B cell (primary cell): ENCODE measurements at regions not wholly inside any gene's neighbourhood (a gene's known extent, or its start where the extent isn't known, plus 50 kb on each side); places are given as distances from the start of the nearest gene placed in this dataset.
"Not testable (repeated sequence)": the region's sequence is repeated elsewhere in the genome, so short reads cannot be mapped to it uniquely, and the experiment has no call there.

Source experiments
- ATAC-seq: fragments of 200-7000 bp; cut with Tn5 transposase; one replicate; pipeline ENCODE4 v1.10.0; 2021; ENCODE audit warnings: low read depth, mild to moderate bottlenecking, moderate number of reproducible peaks, moderate library complexity
- CTCF ChIA-PET: fragments of 350-600 bp; sonication (Branson Sonifier 250); formaldehyde crosslinking; loops from one replicate; lab custom pipeline; 2021; ENCODE audit warnings: antibody characterized with exemption, inconsistent platforms; lab: Charles Lee
- POLR2A ChIA-PET: fragments of 350-600 bp; sonication (Branson Sonifier 250); formaldehyde crosslinking; loops from one replicate; lab custom pipeline; 2021; ENCODE audit warnings: antibody characterized with exemption; lab: Charles Lee
- DNase-seq: peaks from one replicate; pipeline ENCODE4 v3.0.0; 2013
- H2AFZ ChIP-seq: 2 replicates; pipeline ENCODE4 v1.6.1; 2012; ENCODE audit warnings: mild to moderate bottlenecking, low read depth, low read length; ENCODE audit not compliant: insufficient read depth, poor library complexity, severe bottlenecking
- H3K27ac ChIP-seq, 2 donors: 1 replicate in 1 of 2; 2 replicates in 1 of 2; pipeline ENCODE4 v1.5.1; 2012 to 2013; ENCODE audit warnings: low read length in 2 of 2, mild to moderate bottlenecking in 2 of 2, moderate library complexity in 1 of 2
- H3K27me3 ChIP-seq, 4 experiments: fragments of 200-600 bp in 1 of 4; sonication (generic) in 1 of 4; replicated peaks in 1 of 4; 1 replicate in 2 of 4; 2 replicates in 2 of 4; pipeline versions ENCODE4 v1.6.1 to v1.7.0; 2013 to 2016; ENCODE audit warnings: low read length in 3 of 4, mild to moderate bottlenecking in 2 of 4, mixed read lengths in 1 of 4, moderate library complexity in 1 of 4; ENCODE audit not compliant: insufficient read depth in 4 of 4, control insufficient read depth in 3 of 4; ENCODE audit errors: control extremely low read depth in 1 of 4
- H3K36me3 ChIP-seq, 2 experiments: replicated peaks in 1 of 2; 1 replicate in 1 of 2; 2 replicates in 1 of 2; pipeline versions ENCODE4 v1.6.1 to v1.7.1; 2013; ENCODE audit warnings: low read length in 1 of 2; ENCODE audit not compliant: insufficient read depth in 2 of 2, control insufficient read depth in 1 of 2; ENCODE audit errors: control extremely low read depth in 1 of 2, extremely low read depth in 1 of 2
- H3K4me1 ChIP-seq, 2 donors: fragments of 200-600 bp in 1 of 2; sonication (generic) in 1 of 2; 1 replicate in 1 of 2; 2 replicates in 1 of 2; pipeline versions ENCODE4 v1.5.1 to v1.6.1; 2013 to 2017; ENCODE audit warnings: low read length in 2 of 2; ENCODE audit not compliant: control insufficient read depth in 2 of 2, insufficient read depth in 2 of 2
- H3K4me2 ChIP-seq: replicated peaks from 2 replicates; pipeline ENCODE3; 2012; ENCODE audit warnings: mild to moderate bottlenecking, low read depth, low read length; ENCODE audit not compliant: poor library complexity, severe bottlenecking
- H3K4me3 ChIP-seq, 5 experiments: fragments of 200-600 bp in 1 of 5; sonication (generic) in 1 of 5; 1 replicate in 3 of 5; 2 replicates in 2 of 5; pipeline versions ENCODE4 v1.5.1 to v1.7.0; 2011 to 2016; ENCODE audit warnings: low read length in 4 of 5, mild to moderate bottlenecking in 4 of 5, low read depth in 2 of 5, control low read depth in 1 of 5, moderate library complexity in 1 of 5; ENCODE audit not compliant: insufficient read depth in 1 of 5; ENCODE audit errors: control extremely low read depth in 1 of 5, extremely low read depth in 1 of 5
- H3K79me2 ChIP-seq: fragments of 200-600 bp; sonication (generic); one replicate; pipeline ENCODE4 v1.6.0; 2016; ENCODE audit warnings: low read length; ENCODE audit not compliant: control insufficient read depth, insufficient read depth
- H3K9ac ChIP-seq: fragments of 200-600 bp; sonication (generic); 2 replicates; pipeline ENCODE4 v1.6.1; 2017; ENCODE audit warnings: mild to moderate bottlenecking, low read length, moderate library complexity
- H3K9me3 ChIP-seq, 3 donors: one replicate each; pipeline versions ENCODE4 v1.6.1 to v1.7.1; 2013; ENCODE audit warnings: low read length in 2 of 3; ENCODE audit not compliant: control insufficient read depth in 2 of 3, insufficient read depth in 1 of 3; ENCODE audit errors: control extremely low read depth in 1 of 3
- H4K20me1 ChIP-seq: 2 replicates; pipeline ENCODE4 v1.6.0; 2012; ENCODE audit warnings: mild to moderate bottlenecking, low read length; ENCODE audit not compliant: insufficient read depth, control insufficient read depth, poor library complexity, severe bottlenecking
- H3K27ac Mint-ChIP-seq: one replicate; pipeline ENCODE4 v1.8.0; 2021; ENCODE audit warnings: mixed read lengths
- H3K27me3 Mint-ChIP-seq: one replicate; pipeline ENCODE4 v1.8.0; 2021; ENCODE audit warnings: mixed read lengths
- H3K4me1 Mint-ChIP-seq: one replicate; pipeline ENCODE4 v1.8.0; 2021; ENCODE audit warnings: mixed read lengths
- H3K4me3 Mint-ChIP-seq: one replicate; pipeline ENCODE4 v1.8.0; 2021; ENCODE audit warnings: mixed read lengths
- H3K9me3 Mint-ChIP-seq: one replicate; pipeline ENCODE4 v1.8.0; 2022; ENCODE audit warnings: mixed read lengths; ENCODE audit not compliant: insufficient read depth
- CTCF ChIP-seq: fragments of 200-600 bp; IDR thresholded peaks from one replicate; pipeline ENCODE4 v1.8.0; 2022; ENCODE audit warnings: antibody characterized with exemption, mild to moderate bottlenecking
- EZH2 ChIP-seq: IDR thresholded peaks from 2 replicates; pipeline ENCODE4 v1.6.1; 2012; ENCODE audit warnings: borderline replicate concordance, low read depth, mild to moderate bottlenecking, moderate library complexity, low read length; ENCODE audit not compliant: insufficient read depth, poor library complexity, severe bottlenecking
- WGBS: methylation state at CpG from one replicate; pipeline ENCODE4 v1.1.5; 2013; ENCODE audit warnings: missing lambda C conversion rate; ENCODE audit not compliant: insufficient coverage; 5-methylcytosine and 5-hydroxymethylcytosine counted together
- intact Hi-C: fragments of 100-400 bp; cut with micrococcal nuclease; formaldehyde crosslinking; loops from one replicate; pipeline ENCODE4 v1.10.0; 2022

GRCh38 chr21:15298306-15298705 lies 233.5 kb upstream of the NRIP1 start:
- ATAC-seq: no peak
- 100% methylated on average over 1 of the region's 4 CpGs for WGBS

DNA sequence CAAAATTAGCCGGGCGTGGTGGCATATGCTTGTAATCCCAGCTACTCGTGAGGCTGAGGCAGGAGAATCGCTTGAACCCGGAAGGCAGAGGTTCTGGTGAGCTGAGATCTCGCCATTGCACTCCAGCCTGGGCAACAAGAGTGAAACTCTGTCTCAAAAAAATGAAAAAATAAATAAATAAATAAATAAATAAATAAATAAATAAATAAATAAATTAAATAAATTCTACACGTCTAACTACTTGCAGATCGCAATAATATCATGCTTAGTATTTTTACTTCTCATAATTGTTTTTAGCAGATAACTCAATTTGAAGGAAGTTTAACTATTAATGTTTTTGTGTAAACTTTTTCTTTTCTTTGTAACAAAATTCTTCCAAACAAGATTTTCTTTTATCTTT lies 234.0 kb upstream of the NRIP1 start:
- CTCF ChIA-PET, H3K27ac Mint-ChIP-seq, H3K36me3 ChIP-seq, H2AFZ ChIP-seq, H4K20me1 ChIP-seq, H3K4me3 ChIP-seq, intact Hi-C loops, H3K27me3 Mint-ChIP-seq, H3K4me2 ChIP-seq, POLR2A ChIA-PET, ATAC-seq, DNase-seq, H3K79me2 ChIP-seq, H3K27me3 ChIP-seq, H3K9ac ChIP-seq, H3K4me3 Mint-ChIP-seq, H3K27ac ChIP-seq: not testable (repeated sequence)
- H3K9me3 Mint-ChIP-seq: peaks cover 17% of the 10 kb centered on the region
- peaks cover 8 to 14% of the 10 kb centered on the region in 2 donors for H3K4me1 ChIP-seq
- 100% methylated on average over 3 of the region's 8 CpGs for WGBS
- H3K4me1 Mint-ChIP-seq: peaks cover 16% of the 10 kb centered on the region
- peaks cover 2 to 11% (median 5%) of the 10 kb centered on the region in 3 donors for H3K9me3 ChIP-seq

More at GRCh38 chr21:15298306-15298705, 233.5 kb upstream of the NRIP1 start:
- DNase-seq: no peak
- H3K4me3 Mint-ChIP-seq: no peak overlapping the region
- no peaks in the 10 kb centered on the region for H3K36me3 ChIP-seq
- peaks cover 17% of the 10 kb centered on the region for H3K9me3 Mint-ChIP-seq
- peaks cover 8 to 14% of the 10 kb centered on the region in 2 donors for H3K4me1 ChIP-seq
- peaks cover 2 to 11% (median 5%) of the 10 kb centered on the region in 3 donors for H3K9me3 ChIP-seq
- ChIA-PET CTCF (no interaction called here), POLR2A (no interaction called here)
- no peaks in the 10 kb centered on the region for H3K79me2 ChIP-seq
- H3K4me3 ChIP-seq: no peak overlapping the region
- no peak overlapping the region for H3K27ac ChIP-seq
- intact Hi-C loops: no loop called here
- peaks cover 16% of the 10 kb centered on the region for H3K4me1 Mint-ChIP-seq
- TF ChIP-seq EZH2: no peak
- TF ChIP-seq CTCF: no peak
- no peak overlapping the region for H2AFZ ChIP-seq
- H3K4me2 ChIP-seq: no peak overlapping the region
- no peak overlapping the region for H3K27ac Mint-ChIP-seq
- H4K20me1 ChIP-seq: no peaks in the 10 kb centered on the region
- H3K27me3 Mint-ChIP-seq: no peaks in the 10 kb centered on the region
- no peaks in the 10 kb centered on the region for H3K27me3 ChIP-seq
- no peak overlapping the region for H3K9ac ChIP-seq
